Activated naive CD8-positive, alpha-beta T cell (primary cell): ENCODE measurements at regions not wholly inside any gene's neighbourhood (a gene's known extent, or its start where the extent isn't known, plus 50 kb on each side); places are given as distances from the start of the nearest gene placed in this dataset.
"Not testable (repeated sequence)": the region's sequence is repeated elsewhere in the genome, so short reads cannot be mapped to it uniquely, and the experiment has no call there.

Source experiments
- H3K27ac Mint-ChIP-seq: one replicate; pipeline ENCODE4 v1.8.0; 2021; ENCODE audit warnings: mixed read lengths
- H3K27me3 Mint-ChIP-seq: one replicate; pipeline ENCODE4 v1.8.0; 2021; ENCODE audit warnings: mixed read lengths
- H3K36me3 Mint-ChIP-seq: one replicate; pipeline ENCODE4 v1.8.0; 2021; ENCODE audit warnings: mixed read lengths
- H3K4me1 Mint-ChIP-seq: one replicate; pipeline ENCODE4 v1.8.0; 2021; ENCODE audit warnings: low read depth, mixed read lengths
- H3K4me3 Mint-ChIP-seq: one replicate; pipeline ENCODE4 v1.8.0; 2021; ENCODE audit warnings: mild to moderate bottlenecking, mixed read lengths
- H3K9me3 Mint-ChIP-seq: one replicate; pipeline ENCODE4 v1.8.0; 2021; ENCODE audit warnings: low read depth, mixed read lengths

- Mint-ChIP-seq H3K27me3 (no peaks in the 10 kb centered on the region), H3K27ac (no peak overlapping the region), H3K36me3 (peaks cover 6% of the 10 kb centered on the region), H3K9me3 (no peaks in the 10 kb centered on the region), H3K4me3 (no peak overlapping the region), H3K4me1 (peaks cover 2% of the 10 kb centered on the region)
These were observed 61.8 kb upstream of the TIAM2 start for GRCh38 chr6:154933181-154933827.

GRCh38 chr6:154937306-154938220 is 57.6 kb upstream of the TIAM2 start:
- no peaks in the 10 kb centered on the region for H3K4me1 Mint-ChIP-seq

GRCh38 chr6:154938221-154938580 is 56.9 kb upstream of the TIAM2 start:
- Mint-ChIP-seq H3K4me3 (no peak overlapping the region), H3K9me3 (no peaks in the 10 kb centered on the region), H3K27me3 (no peaks in the 10 kb centered on the region), H3K36me3 (peaks cover 6% of the 10 kb centered on the region), H3K27ac (no peak overlapping the region), H3K4me1 (no peaks in the 10 kb centered on the region)

More at GRCh38 chr6:154937306-154938220, 57.6 kb upstream of the TIAM2 start:
- Mint-ChIP-seq H3K9me3 (no peaks in the 10 kb centered on the region), H3K4me3 (no peak overlapping the region), H3K27ac (no peak overlapping the region), H3K27me3 (no peaks in the 10 kb centered on the region), H3K36me3 (peaks cover 6% of the 10 kb centered on the region)

- peaks cover 10% of the 10 kb centered on the region for H3K36me3 Mint-ChIP-seq
- not testable (repeated sequence) for H3K4me1 Mint-ChIP-seq, H3K27ac Mint-ChIP-seq, H3K9me3 Mint-ChIP-seq, H3K27me3 Mint-ChIP-seq, H3K4me3 Mint-ChIP-seq
These were observed 56.3 kb upstream of the TIAM2 start for GRCh38 chr6:154938727-154939285.

- Mint-ChIP-seq H3K27ac (no peak overlapping the region), H3K4me3 (no peak overlapping the region), H3K4me1 (no peaks in the 10 kb centered on the region), H3K27me3 (no peaks in the 10 kb centered on the region), H3K36me3 (peaks cover 18% of the 10 kb centered on the region), H3K9me3 (no peaks in the 10 kb centered on the region)
These were observed 52.3 kb upstream of the TIAM2 start for GRCh38 chr6:154942770-154943169.

GRCh38 chr6:154945271-154945890 is 49.7 kb upstream of the TIAM2 start:
- no peak overlapping the region for H3K27ac Mint-ChIP-seq
- peaks cover 23% of the 10 kb centered on the region for H3K36me3 Mint-ChIP-seq
- H3K4me3 Mint-ChIP-seq, result no peak overlapping the region
- H3K27me3 Mint-ChIP-seq, result no peaks in the 10 kb centered on the region
- peaks cover under 1% of the 10 kb centered on the region for H3K4me1 Mint-ChIP-seq
- no peaks in the 10 kb centered on the region for H3K9me3 Mint-ChIP-seq
